Neuronal stem cell (in vitro differentiated cells): ENCODE measurements at regions not wholly inside any gene's neighbourhood (a gene's known extent, or its start where the extent isn't known, plus 50 kb on each side); places are given as distances from the start of the nearest gene placed in this dataset.

Experiments
- DNase-seq: peaks from one replicate; pipeline ENCODE4 v3.0.0-alpha.2; 2013; ENCODE audit warnings: low spot score
- H2AFZ ChIP-seq: one replicate; pipeline ENCODE4 v1.6.1; 2013; ENCODE audit warnings: mild to moderate bottlenecking, low read length, inconsistent platforms
- H2AK5ac ChIP-seq: 2 replicates; pipeline ENCODE4 v1.6.1; 2013; ENCODE audit warnings: low read depth, mild to moderate bottlenecking, inconsistent platforms, low read length, moderate library complexity, mixed read lengths
- H2BK120ac ChIP-seq: 2 replicates; pipeline ENCODE4 v1.6.1; 2013; ENCODE audit warnings: low read depth, mild to moderate bottlenecking, inconsistent platforms, low read length, moderate library complexity, mixed read lengths
- H2BK12ac ChIP-seq: one replicate; pipeline ENCODE4 v1.6.1; 2013; ENCODE audit warnings: low read length, inconsistent platforms
- H2BK15ac ChIP-seq: 2 replicates; pipeline ENCODE4 v1.6.1; 2013; ENCODE audit warnings: mild to moderate bottlenecking, low read length, inconsistent platforms, mixed read lengths
- H2BK5ac ChIP-seq: one replicate; pipeline ENCODE4 v1.6.1; 2013; ENCODE audit warnings: inconsistent platforms, mild to moderate bottlenecking, low read length, moderate library complexity
- H3K14ac ChIP-seq: one replicate; pipeline ENCODE4 v1.6.1; 2013; ENCODE audit warnings: low read length, inconsistent platforms
- H3K18ac ChIP-seq: 2 replicates; pipeline ENCODE4 v1.6.1; 2013; ENCODE audit warnings: low read length, inconsistent platforms
- H3K23ac ChIP-seq: 2 replicates; pipeline ENCODE4 v1.6.1; 2013; ENCODE audit warnings: low read depth, mild to moderate bottlenecking, mixed read lengths, low read length, inconsistent platforms; ENCODE audit not compliant: poor library complexity
- H3K27ac ChIP-seq: replicated peaks from 3 replicates; pipeline ENCODE4 v1.5.1; 2013; ENCODE audit warnings: low read length, inconsistent platforms
- H3K27me3 ChIP-seq, 3 experiments: 2 replicates each; pipeline ENCODE4 v1.6.1; 2013; ENCODE audit warnings: low read length in 3 of 3, mild to moderate bottlenecking in 2 of 3, inconsistent platforms in 1 of 3, low read depth in 1 of 3, mixed read lengths in 1 of 3, moderate library complexity in 1 of 3; ENCODE audit not compliant: control insufficient read depth in 3 of 3, insufficient read depth in 3 of 3
- H3K36me3 ChIP-seq, 2 donors: replicated peaks in 1 of 2; 2 replicates each; pipeline ENCODE4 v1.6.1; 2013; ENCODE audit warnings: low read length in 2 of 2; ENCODE audit not compliant: control insufficient read depth in 2 of 2, insufficient read depth in 2 of 2
- H3K4ac ChIP-seq: 2 replicates; pipeline ENCODE4 v1.6.1; 2013; ENCODE audit warnings: inconsistent platforms, mild to moderate bottlenecking, low read length, moderate library complexity
- H3K4me1 ChIP-seq, 2 donors: 1 replicate in 1 of 2; 2 replicates in 1 of 2; pipeline ENCODE4 v1.6.1; 2013; ENCODE audit warnings: low read length in 2 of 2, low read depth in 1 of 2; ENCODE audit not compliant: control insufficient read depth in 2 of 2, insufficient read depth in 1 of 2
- H3K4me2 ChIP-seq: one replicate; pipeline ENCODE4 v1.6.1; 2013; ENCODE audit warnings: mild to moderate bottlenecking, low read length, inconsistent platforms; ENCODE audit not compliant: insufficient read depth, poor library complexity, severe bottlenecking
- H3K4me3 ChIP-seq, 2 donors: 2 replicates each; pipeline ENCODE4 v1.5.1; 2013; ENCODE audit warnings: low read length in 2 of 2, mild to moderate bottlenecking in 2 of 2, inconsistent platforms in 1 of 2, moderate library complexity in 1 of 2
- H3K79me1 ChIP-seq: one replicate; pipeline ENCODE4 v1.6.1; 2013; ENCODE audit warnings: low read depth, mild to moderate bottlenecking, inconsistent platforms, low read length, moderate library complexity
- H3K9ac ChIP-seq: one replicate; pipeline ENCODE4 v1.6.1; 2013; ENCODE audit warnings: mild to moderate bottlenecking, low read depth, low read length, inconsistent platforms; ENCODE audit not compliant: poor library complexity
- H3K9me3 ChIP-seq, 2 donors: replicated peaks in 1 of 2; 2 replicates each; pipeline versions ENCODE3 to v1.6.1; 2013; ENCODE audit warnings: low read length in 2 of 2, mild to moderate bottlenecking in 2 of 2, inconsistent platforms in 1 of 2, low read depth in 1 of 2, mixed read lengths in 1 of 2, moderate library complexity in 1 of 2; ENCODE audit not compliant: control insufficient read depth in 2 of 2, insufficient read depth in 1 of 2
- H4K8ac ChIP-seq: one replicate; pipeline ENCODE4 v1.6.1; 2013; ENCODE audit warnings: low read depth, mild to moderate bottlenecking, inconsistent platforms, low read length, moderate library complexity
- H4K91ac ChIP-seq: one replicate; pipeline ENCODE4 v1.6.1; 2013; ENCODE audit warnings: low read length, low read depth, mild to moderate bottlenecking, inconsistent platforms; ENCODE audit not compliant: poor library complexity
- WGBS, 2 donors: extraction: QIAGEN DNeasy Blood & Tissue Kit; methylation state at CpG; one replicate each; pipeline ENCODE4 v1.1.7; 2013; ENCODE audit warnings: missing lambda C conversion rate in 2 of 2, mixed read lengths in 1 of 2; ENCODE audit not compliant: insufficient read length in 2 of 2, insufficient replicate concordance in 1 of 2; ENCODE audit errors: extremely low coverage in 2 of 2; 5-methylcytosine and 5-hydroxymethylcytosine counted together

DNA sequence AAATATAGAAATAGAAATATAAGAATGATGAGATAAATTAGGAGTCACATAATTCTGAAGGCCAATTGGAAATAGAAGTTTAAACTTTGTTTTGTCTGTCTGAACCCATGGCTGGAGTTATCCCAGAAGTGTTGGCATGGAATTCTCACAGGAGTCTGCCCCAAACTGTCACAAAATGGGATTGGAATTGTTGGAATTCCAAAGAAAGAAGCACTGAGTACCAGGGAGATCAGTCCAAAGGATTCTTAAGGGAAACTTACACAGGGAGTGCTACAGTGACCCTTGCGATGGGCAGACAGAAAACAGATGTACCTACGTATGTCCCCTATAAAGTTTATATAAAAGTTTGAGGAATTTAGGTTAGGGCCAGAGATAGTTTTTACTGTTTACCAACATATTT lies 1607.7 kb downstream of the ARAP2 start:
- WGBS, 2 donors: no CpG with 5 or more reads among the region's 2 CpGs
- no peak overlapping the region for H2BK5ac ChIP-seq
- peaks cover 0 to 2% of the 10 kb centered on the region in 2 donors for H3K4me1 ChIP-seq
- H3K79me1 ChIP-seq: no peaks in the 10 kb centered on the region
- peaks cover 0 to 8% of the 10 kb centered on the region in 2 donors for H3K9me3 ChIP-seq
- H2BK120ac ChIP-seq: no peak overlapping the region
- no peak overlapping the region for H3K14ac ChIP-seq
- no peak overlapping the region for H2AK5ac ChIP-seq
- no peak overlapping the region for H3K4ac ChIP-seq
- no peak overlapping the region for H2BK15ac ChIP-seq
- H3K4me2 ChIP-seq: no peak overlapping the region
- DNase-seq: peak; percentile 9
- no peak overlapping the region for H3K23ac ChIP-seq
- no peaks in the 10 kb centered on the region for H3K27me3 ChIP-seq
- H3K4me3 ChIP-seq: no peak overlapping the region
- H2BK12ac ChIP-seq: no peak overlapping the region
- H3K36me3 ChIP-seq: peaks cover 0 to 3% of the 10 kb centered on the region in 2 donors
- H3K9ac ChIP-seq: no peak overlapping the region
- no peak overlapping the region for H2AFZ ChIP-seq
- H3K27ac ChIP-seq: no peak overlapping the region
- no peak overlapping the region for H4K8ac ChIP-seq
- no peak overlapping the region for H3K18ac ChIP-seq
- no peak overlapping the region for H4K91ac ChIP-seq

DNA sequence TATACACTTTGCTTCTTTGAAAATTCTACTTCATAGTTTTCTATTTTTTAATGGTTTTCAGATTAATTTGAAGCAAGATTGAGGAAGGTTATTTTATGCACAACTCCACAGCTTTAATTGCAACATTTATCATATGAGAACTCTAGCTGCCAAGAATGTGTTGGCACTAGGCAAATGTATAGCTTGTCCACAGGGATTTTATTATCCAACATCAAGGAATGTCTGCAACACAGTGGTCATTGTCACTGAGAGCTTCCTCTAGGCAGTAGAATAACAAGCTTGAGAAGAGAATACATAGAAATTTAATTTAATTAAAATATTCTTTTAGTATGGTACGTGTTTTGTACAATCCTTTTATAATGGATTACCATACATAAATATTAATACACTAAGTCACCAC lies 1600.8 kb downstream of the ARAP2 start:
- Histone ChIP-seq H2BK15ac (no peak overlapping the region), H3K4me1 (peaks cover 0 to 2% of the 10 kb centered on the region in 2 donors), H2BK120ac (no peak overlapping the region), H3K18ac (no peak overlapping the region), H3K4me2 (no peak overlapping the region), H2AK5ac (no peak overlapping the region), H3K9me3 (peaks cover 0 to 8% of the 10 kb centered on the region in 2 donors), H4K91ac (no peak overlapping the region), H4K8ac (no peak overlapping the region), H3K4ac (no peak overlapping the region), H2BK5ac (no peak overlapping the region), H3K23ac (no peak overlapping the region), H3K79me1 (no peaks in the 10 kb centered on the region), H3K27ac (no peak overlapping the region), H2AFZ (no peak overlapping the region), H3K14ac (no peak overlapping the region), H3K9ac (no peak overlapping the region), H3K27me3 (no peaks in the 10 kb centered on the region), H2BK12ac (no peak overlapping the region), H3K36me3 (peaks cover 0 to 3% of the 10 kb centered on the region in 2 donors), H3K4me3 (no peak overlapping the region)
- no peak for DNase-seq
- whole genome bisulfite sequencing, 2 donors: no CpG with 5 or more reads among the region's 1 CpG

DNA sequence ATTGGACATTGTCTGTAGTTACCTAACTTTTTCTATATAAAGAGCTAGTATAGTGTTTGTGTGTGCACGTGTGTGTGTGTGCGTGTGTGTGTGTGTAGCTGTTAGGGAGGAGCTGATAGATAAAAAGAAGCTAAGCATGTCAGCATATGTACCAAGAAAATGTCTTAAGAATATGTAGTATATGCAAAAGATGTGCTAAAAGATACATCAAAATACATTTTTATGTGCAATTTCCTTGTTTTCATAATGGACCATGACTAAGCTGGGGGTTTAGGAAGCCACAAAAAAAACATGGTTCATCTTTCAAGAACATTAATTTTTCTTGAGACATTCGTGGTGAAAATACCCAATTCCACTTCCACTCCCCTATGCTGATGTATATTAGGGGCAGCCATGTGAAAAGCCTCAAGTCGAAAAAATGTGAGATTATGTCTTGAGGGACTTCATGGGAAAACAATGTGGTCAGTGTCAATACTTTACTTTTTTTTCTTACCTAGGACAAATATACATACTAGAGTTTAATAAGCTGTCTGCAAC lies 1599.7 kb downstream of the ARAP2 start:
- Histone ChIP-seq H2BK15ac (no peak overlapping the region), H3K14ac (no peak overlapping the region), H2AK5ac (no peak overlapping the region), H3K23ac (no peak overlapping the region), H3K4me3 (no peak overlapping the region), H3K4ac (no peak overlapping the region), H3K4me1 (peaks cover 0 to under 1% of the 10 kb centered on the region in 2 donors), H3K27ac (no peak overlapping the region), H4K8ac (no peak overlapping the region), H3K9ac (no peak overlapping the region), H3K27me3 (no peaks in the 10 kb centered on the region), H3K36me3 (peaks cover 0 to under 1% of the 10 kb centered on the region in 2 donors), H4K91ac (no peak overlapping the region), H2BK5ac (no peak overlapping the region), H3K18ac (no peak overlapping the region), H2BK12ac (no peak overlapping the region), H3K79me1 (no peaks in the 10 kb centered on the region), H3K9me3 (peaks cover 0 to 2% of the 10 kb centered on the region in 2 donors), H3K4me2 (no peak overlapping the region), H2BK120ac (no peak overlapping the region), H2AFZ (no peak overlapping the region)
- no CpG with 5 or more reads among the region's 4 CpGs for WGBS, 2 donors
- no peak for DNase-seq

DNA sequence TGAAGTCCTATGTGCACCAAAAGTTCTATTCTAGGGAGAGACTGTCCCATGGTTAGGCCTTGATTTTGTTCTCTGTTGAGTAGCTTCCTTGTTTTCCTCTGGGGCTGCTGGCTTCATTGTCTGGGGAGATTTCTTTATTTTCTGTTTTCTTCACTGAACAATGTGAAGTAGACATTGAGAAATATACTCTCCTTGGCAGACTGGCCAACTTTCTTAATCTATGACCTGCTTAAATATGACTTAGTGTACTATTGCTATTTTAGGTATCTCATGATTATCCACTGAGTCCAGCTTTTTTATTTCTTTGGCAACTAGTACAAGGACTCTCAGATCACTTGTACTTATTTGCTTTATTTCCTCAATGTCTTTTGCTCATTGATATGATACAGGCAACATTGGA lies 1594.6 kb downstream of the ARAP2 start:
- no peak overlapping the region for H4K8ac ChIP-seq
- H3K27ac ChIP-seq: no peak overlapping the region
- no peaks in the 10 kb centered on the region for H3K27me3 ChIP-seq
- H3K23ac ChIP-seq: no peak overlapping the region
- no peak overlapping the region for H3K4ac ChIP-seq
- no peak overlapping the region for H3K14ac ChIP-seq
- H3K18ac ChIP-seq: no peak overlapping the region
- H2BK12ac ChIP-seq: no peak overlapping the region
- no peaks in the 10 kb centered on the region for H3K9me3 ChIP-seq
- H3K4me3 ChIP-seq: no peak overlapping the region
- no peak overlapping the region for H2BK5ac ChIP-seq
- no peaks in the 10 kb centered on the region for H3K79me1 ChIP-seq
- no peak overlapping the region for H4K91ac ChIP-seq
- no peak for DNase-seq
- H2AFZ ChIP-seq: no peak overlapping the region
- H3K4me1 ChIP-seq: no peaks in the 10 kb centered on the region
- no peak overlapping the region for H3K4me2 ChIP-seq
- no peak overlapping the region for H3K9ac ChIP-seq
- no peak overlapping the region for H2BK15ac ChIP-seq
- no peak overlapping the region for H2BK120ac ChIP-seq
- H2AK5ac ChIP-seq: no peak overlapping the region
- no peaks in the 10 kb centered on the region for H3K36me3 ChIP-seq
